ENCODE measurements at regions not wholly inside any gene's neighbourhood (a gene's known extent, or its start where the extent isn't known, plus 50 kb on each side); places are given as distances from the start of the nearest gene placed in this dataset.

- no peak for TF ChIP-seq EZH2 (IDR thresholded peaks at IDR 0.05; ENCODE audit: borderline replicate concordance, insufficient read depth, low read depth, low read length, poor library complexity, severe bottlenecking)
- no peak for TF ChIP-seq CTCF (IDR thresholded peaks at IDR 0.05)
- peaks cover 3% of the 10 kb centered on the region for H3K9me3 Mint-ChIP-seq (ENCODE audit: insufficient read depth)
- no peak overlapping the region for H2AFZ ChIP-seq (ENCODE audit: insufficient read depth, low read depth, low read length, poor library complexity, severe bottlenecking)
- no peaks in the 10 kb centered on the region for H3K36me3 ChIP-seq (replicated peaks in 1 of 2; ENCODE audit: control extremely low read depth in 1 of 2, control insufficient read depth in 1 of 2, extremely low read depth in 1 of 2, insufficient read depth in 2 of 2, low read length in 1 of 2)
- H3K4me1 Mint-ChIP-seq, result no peaks in the 10 kb centered on the region
- no peak overlapping the region for H3K9ac ChIP-seq (ENCODE audit: low read length)
- no peaks in the 10 kb centered on the region for H3K4me1 ChIP-seq (ENCODE audit: control insufficient read depth in 2 of 2, insufficient read depth in 2 of 2, low read length in 2 of 2)
- no peaks in the 10 kb centered on the region for H4K20me1 ChIP-seq (ENCODE audit: control insufficient read depth, insufficient read depth, low read length, poor library complexity, severe bottlenecking)
- ATAC-seq (ENCODE audit: low read depth), result no peak
- no peak overlapping the region for H3K27ac Mint-ChIP-seq
- H3K9me3 ChIP-seq (ENCODE audit: control extremely low read depth in 1 of 3, control insufficient read depth in 2 of 3, insufficient read depth in 1 of 3, low read length in 2 of 3), result peaks cover 0 to 8% (median 0%) of the 10 kb centered on the region in 3 donors
- peaks cover 3% of the 10 kb centered on the region for H3K27me3 Mint-ChIP-seq
- POLR2A ChIA-PET, result no interaction called here
- no peak overlapping the region for H3K4me3 Mint-ChIP-seq
- H3K4me3 ChIP-seq (ENCODE audit: control extremely low read depth in 1 of 5, extremely low read depth in 1 of 5, insufficient read depth in 1 of 5, low read depth in 2 of 5, low read length in 4 of 5), result no peak overlapping the region
- no peaks in the 10 kb centered on the region for H3K79me2 ChIP-seq (ENCODE audit: control insufficient read depth, insufficient read depth, low read length)
- intact Hi-C loops (cut with micrococcal nuclease), result no loop called here
- H3K4me2 ChIP-seq (replicated peaks; ENCODE audit: low read depth, low read length, poor library complexity, severe bottlenecking), result no peak overlapping the region
- WGBS (ENCODE audit: insufficient coverage), result no CpG with 5 or more reads among the region's 1 CpG
- H3K27ac ChIP-seq (ENCODE audit: low read length in 2 of 2), result no peak overlapping the region
- CTCF ChIA-PET, result no interaction called here
- no peak for DNase-seq
- H3K27me3 ChIP-seq (replicated peaks in 1 of 4; ENCODE audit: control extremely low read depth in 1 of 4, control insufficient read depth in 3 of 4, insufficient read depth in 4 of 4, low read length in 3 of 4), result no peaks in the 10 kb centered on the region
Measured at GRCh38 chr5:38790268-38790667, 55.5 kb upstream of the OSMR start.

GRCh38 chr5:38790891-38791290 is 54.9 kb upstream of the OSMR start:
- Mint-ChIP-seq H3K27me3 (peaks cover 3% of the 10 kb centered on the region), H3K4me3 (no peak overlapping the region), H3K4me1 (no peaks in the 10 kb centered on the region), H3K27ac (no peak overlapping the region), H3K9me3 (ENCODE audit: insufficient read depth) (peaks cover 3% of the 10 kb centered on the region)
- ChIA-PET CTCF (no interaction called here), POLR2A (no interaction called here)
- Histone ChIP-seq H3K4me3 (ENCODE audit: control extremely low read depth in 1 of 5, extremely low read depth in 1 of 5, insufficient read depth in 1 of 5, low read depth in 2 of 5, low read length in 4 of 5) (no peak overlapping the region), H2AFZ (ENCODE audit: insufficient read depth, low read depth, low read length, poor library complexity, severe bottlenecking) (no peak overlapping the region), H3K4me1 (ENCODE audit: control insufficient read depth in 2 of 2, insufficient read depth in 2 of 2, low read length in 2 of 2) (no peaks in the 10 kb centered on the region), H3K9me3 (ENCODE audit: control extremely low read depth in 1 of 3, control insufficient read depth in 2 of 3, insufficient read depth in 1 of 3, low read length in 2 of 3) (peaks cover 0 to 8% (median 0%) of the 10 kb centered on the region in 3 donors), H3K27ac (ENCODE audit: low read length in 2 of 2) (no peak overlapping the region), H3K27me3 (replicated peaks in 1 of 4; ENCODE audit: control extremely low read depth in 1 of 4, control insufficient read depth in 3 of 4, insufficient read depth in 4 of 4, low read length in 3 of 4) (no peaks in the 10 kb centered on the region), H4K20me1 (ENCODE audit: control insufficient read depth, insufficient read depth, low read length, poor library complexity, severe bottlenecking) (no peaks in the 10 kb centered on the region), H3K9ac (ENCODE audit: low read length) (no peak overlapping the region), H3K4me2 (replicated peaks; ENCODE audit: low read depth, low read length, poor library complexity, severe bottlenecking) (no peak overlapping the region), H3K79me2 (ENCODE audit: control insufficient read depth, insufficient read depth, low read length) (no peaks in the 10 kb centered on the region), H3K36me3 (replicated peaks in 1 of 2; ENCODE audit: control extremely low read depth in 1 of 2, control insufficient read depth in 1 of 2, extremely low read depth in 1 of 2, insufficient read depth in 2 of 2, low read length in 1 of 2) (no peaks in the 10 kb centered on the region)
- intact Hi-C loops (cut with micrococcal nuclease), result no loop called here
- no peak for DNase-seq
- WGBS (ENCODE audit: insufficient coverage), result no CpG with 5 or more reads among the region's 2 CpGs
- no peak for TF ChIP-seq EZH2 (IDR thresholded peaks at IDR 0.05; ENCODE audit: borderline replicate concordance, insufficient read depth, low read depth, low read length, poor library complexity, severe bottlenecking)
- TF ChIP-seq CTCF (IDR thresholded peaks at IDR 0.05), result no peak
- ATAC-seq (ENCODE audit: low read depth), result no peak
